ENCODE measurements at regions not wholly inside any gene's neighbourhood (a gene's known extent, or its start where the extent isn't known, plus 50 kb on each side); places are given as distances from the start of the nearest gene placed in this dataset.

- DNase-seq (ENCODE audit: low spot score) = no peak
- intact Hi-C loops (cut with DNase I) = no loop called here
Measured at GRCh38 chr2:66830881-66831280, 396.0 kb downstream of the MEIS1 start.

- DNase-seq (ENCODE audit: low spot score) = no peak
- intact Hi-C loops (cut with DNase I) = no loop called here
Measured at GRCh38 chr2:66832646-66833435, 397.9 kb downstream of the MEIS1 start.

GRCh38 chr2:66834859-66835258, 399.9 kb downstream of the MEIS1 start:
- DNase-seq (ENCODE audit: low spot score) = no peak

GRCh38 chr2:66836851-66837250, 401.9 kb downstream of the MEIS1 start:
- DNase-seq (ENCODE audit: low spot score) = no peak
- intact Hi-C loops (cut with DNase I) = no loop called here

More at GRCh38 chr2:66834859-66835258, 399.9 kb downstream of the MEIS1 start:
- intact Hi-C loops (cut with DNase I) = no loop called here

- intact Hi-C loops (cut with DNase I) = no loop called here
Measured at GRCh38 chr2:66839551-66840320, 404.8 kb downstream of the MEIS1 start.

GRCh38 chr2:66840321-66841002, 405.5 kb downstream of the MEIS1 start:
- no peak for DNase-seq (ENCODE audit: low spot score)
- intact Hi-C loops (cut with DNase I) = no loop called here

More at GRCh38 chr2:66839551-66840320, 404.8 kb downstream of the MEIS1 start:
- DNase-seq (ENCODE audit: low spot score) = no peak

- intact Hi-C loops (cut with DNase I) = no loop called here
- no peak for DNase-seq (ENCODE audit: low spot score)
Measured at GRCh38 chr2:66843847-66844246, 408.9 kb downstream of the MEIS1 start.

- no peak for DNase-seq (ENCODE audit: low spot score)
- intact Hi-C loops (cut with DNase I) = no loop called here
Measured at GRCh38 chr2:66845307-66845706, 410.4 kb downstream of the MEIS1 start.

- DNase-seq (ENCODE audit: low spot score) = no peak
- intact Hi-C loops (cut with DNase I) = no loop called here
Measured at GRCh38 chr2:66846887-66847286, 412.0 kb downstream of the MEIS1 start.

- peak; percentile 76 for DNase-seq (ENCODE audit: low spot score)
Measured at GRCh38 chr2:66849153-66849755, 414.3 kb downstream of the MEIS1 start.

GRCh38 chr2:66850376-66850775, 415.5 kb downstream of the MEIS1 start:
- intact Hi-C loops (cut with DNase I) = no loop called here
- no peak for DNase-seq (ENCODE audit: low spot score)

More at GRCh38 chr2:66849153-66849755, 414.3 kb downstream of the MEIS1 start:
- intact Hi-C loops (cut with DNase I) = no loop called here

- intact Hi-C loops (cut with DNase I) = no loop called here
Measured at GRCh38 chr2:66851449-66851872, 416.5 kb downstream of the MEIS1 start.

GRCh38 chr2:66852953-66853352, 418.0 kb downstream of the MEIS1 start:
- intact Hi-C loops (cut with DNase I) = no loop called here
- no peak for DNase-seq (ENCODE audit: low spot score)

More at GRCh38 chr2:66851449-66851872, 416.5 kb downstream of the MEIS1 start:
- no peak for DNase-seq (ENCODE audit: low spot score)

- intact Hi-C loops (cut with DNase I) = no loop called here
- no peak for DNase-seq (ENCODE audit: low spot score)
Measured at GRCh38 chr2:66853585-66853984, 418.7 kb downstream of the MEIS1 start.

- no peak for DNase-seq (ENCODE audit: low spot score)
- intact Hi-C loops (cut with DNase I) = no loop called here
Measured at GRCh38 chr2:66854298-66854697, 419.4 kb downstream of the MEIS1 start.

GRCh38 chr2:66862885-66863650, 428.1 kb downstream of the MEIS1 start:
- DNase-seq (ENCODE audit: low spot score) = no peak
- intact Hi-C loops (cut with DNase I) = no loop called here

GRCh38 chr2:66865161-66865560, 430.2 kb downstream of the MEIS1 start:
- DNase-seq (ENCODE audit: low spot score) = no peak
- intact Hi-C loops (cut with DNase I) = no loop called here

GRCh38 chr2:66866331-66867062, 431.6 kb downstream of the MEIS1 start:
- DNase-seq (ENCODE audit: low spot score) = no peak
- intact Hi-C loops (cut with DNase I) = no loop called here

Data from cardiac septum (tissue), 1 donor.